Esophagus muscularis mucosa (tissue), 4 donors: ENCODE measurements at regions not wholly inside any gene's neighbourhood (a gene's known extent, or its start where the extent isn't known, plus 50 kb on each side); places are given as distances from the start of the nearest gene placed in this dataset.

Experiments
- DNase-seq: peaks from one replicate; pipeline ENCODE4 v3.0.0-alpha.2; 2017; ENCODE audit errors: extremely low spot score
- H3K27ac ChIP-seq, 4 donors: fragments of 200-600 bp; sonication (generic); replicated peaks in 1 of 4; 1 replicate in 3 of 4; 2 replicates in 1 of 4; pipeline ENCODE4 v1.5.1; 2016 to 2019; ENCODE audit warnings: mild to moderate bottlenecking in 1 of 4
- H3K27me3 ChIP-seq, 4 donors: fragments of 200-600 bp; sonication (generic); one replicate each; pipeline versions ENCODE4 v1.5.1 to v1.6.0; 2016 to 2019
- H3K36me3 ChIP-seq, 4 donors: fragments of 200-600 bp; sonication (generic); one replicate each; pipeline ENCODE4 v1.5.1; 2016 to 2019
- H3K4me1 ChIP-seq, 4 donors: fragments of 200-600 bp; sonication (generic); one replicate each; pipeline ENCODE4 v1.5.1; 2016 to 2019
- H3K4me3 ChIP-seq, 4 donors: fragments of 200-600 bp; sonication (generic); 1 replicate in 2 of 4; 2 replicates in 2 of 4; pipeline ENCODE4 v1.5.1; 2016 to 2019; ENCODE audit warnings: mild to moderate bottlenecking in 4 of 4, moderate library complexity in 1 of 4
- H3K9me3 ChIP-seq, 4 donors: fragments of 200-600 bp; sonication (generic); 1 replicate in 3 of 4; 2 replicates in 1 of 4; pipeline ENCODE4 v1.5.1; 2016 to 2019
- CTCF ChIP-seq, 3 experiments: fragments of 200-600 bp in 2 of 3; fragments of 450-650 bp in 1 of 3; sonication (generic) in 2 of 3; IDR thresholded peaks; one replicate each; pipeline ENCODE4 v1.5.1; 2017 to 2019; ENCODE audit warnings: antibody characterized with exemption in 3 of 3, mild to moderate bottlenecking in 2 of 3, moderate library complexity in 1 of 3
- EP300 ChIP-seq: sonication (generic); formaldehyde crosslinking; IDR thresholded peaks from one replicate; pipeline ENCODE4 v1.6.1; 2017; ENCODE audit warnings: antibody characterized with exemption
- POLR2A ChIP-seq: fragments of 450-650 bp; IDR thresholded peaks from one replicate; pipeline ENCODE4 v1.6.1; 2017; ENCODE audit warnings: antibody characterized with exemption, moderate library complexity, mild to moderate bottlenecking, low read depth
- POLR2AphosphoS5 ChIP-seq, 2 donors: sonication (generic); formaldehyde crosslinking; IDR thresholded peaks; one replicate each; pipeline ENCODE4 v1.6.1; 2017; ENCODE audit warnings: antibody characterized with exemption in 2 of 2
- WGBS: methylation state at CpG from one replicate; pipeline ENCODE4 v1.1.5; 2018; 5-methylcytosine and 5-hydroxymethylcytosine counted together
- intact Hi-C: fragments of 100-400 bp; cut with DNase I; formaldehyde crosslinking; loops from one replicate; pipeline ENCODE4 v1.15.1; 2023

GRCh38 chr11:19539861-19540260 is 172.8 kb upstream of the NAV2 start:
- Histone ChIP-seq H3K27ac (no peak overlapping the region), H3K36me3 (no peaks in the 10 kb centered on the region), H3K4me3 (no peak overlapping the region), H3K4me1 (no peaks in the 10 kb centered on the region), H3K27me3 (peaks cover 0 to 4% (median 0%) of the 10 kb centered on the region in 4 donors), H3K9me3 (no peaks in the 10 kb centered on the region)
- 89% methylated on average over 6 of the region's 6 CpGs for WGBS
- intact Hi-C loops = no loop called here
- DNase-seq = no peak
- TF ChIP-seq POLR2AphosphoS5 (IDR thresholded peaks at IDR 0.05) (no peak), CTCF (IDR thresholded peaks at IDR 0.05) (no peak), EP300 (no peak), POLR2A (no peak)

- intact Hi-C loops = no loop called here
- no peak overlapping the region for H3K4me3 ChIP-seq
- H3K27ac ChIP-seq = no peak overlapping the region
- H3K36me3 ChIP-seq = no peaks in the 10 kb centered on the region
- no peaks in the 10 kb centered on the region for H3K4me1 ChIP-seq
- DNase-seq = no peak
- TF ChIP-seq POLR2A (no peak), CTCF (IDR thresholded peaks at IDR 0.05) (no peak), EP300 (no peak), POLR2AphosphoS5 (IDR thresholded peaks at IDR 0.05) (no peak)
- peaks cover 0 to 4% (median 0%) of the 10 kb centered on the region in 4 donors for H3K27me3 ChIP-seq
- WGBS = 75% methylated on average over 3 of the region's 3 CpGs
- H3K9me3 ChIP-seq = no peaks in the 10 kb centered on the region
These were observed 174.7 kb upstream of the NAV2 start for GRCh38 chr11:19537803-19538453.

- Histone ChIP-seq H3K27ac (no peak overlapping the region), H3K9me3 (no peaks in the 10 kb centered on the region), H3K27me3 (no peaks in the 10 kb centered on the region), H3K36me3 (no peaks in the 10 kb centered on the region), H3K4me3 (no peak overlapping the region), H3K4me1 (no peaks in the 10 kb centered on the region)
- DNase-seq = no peak
- WGBS = 60% methylated on average over 4 of the region's 4 CpGs
- intact Hi-C loops = no loop called here
- no peak for TF ChIP-seq CTCF (IDR thresholded peaks at IDR 0.05)
- no peak for TF ChIP-seq EP300
- TF ChIP-seq POLR2AphosphoS5 (IDR thresholded peaks at IDR 0.05) = no peak
- no peak for TF ChIP-seq POLR2A
These were observed 176.5 kb upstream of the NAV2 start for GRCh38 chr11:19536131-19536530.

GRCh38 chr11:19530505-19530904 is 182.1 kb upstream of the NAV2 start:
- H3K27me3 ChIP-seq = peaks cover 0 to 10% (median 0%) of the 10 kb centered on the region in 4 donors

More at GRCh38 chr11:19530505-19530904, 182.1 kb upstream of the NAV2 start:
- intact Hi-C loops = no loop called here
- no peak overlapping the region for H3K27ac ChIP-seq
- H3K4me1 ChIP-seq = no peaks in the 10 kb centered on the region
- TF ChIP-seq POLR2A (no peak), EP300 (no peak), POLR2AphosphoS5 (IDR thresholded peaks at IDR 0.05) (no peak), CTCF (IDR thresholded peaks at IDR 0.05) (no peak)
- DNase-seq = no peak
- H3K36me3 ChIP-seq = no peaks in the 10 kb centered on the region
- 64% methylated on average over 7 of the region's 7 CpGs for WGBS
- H3K4me3 ChIP-seq = no peak overlapping the region
- H3K9me3 ChIP-seq = no peaks in the 10 kb centered on the region
